Endothelial cell of umbilical vein (primary cell): ENCODE measurements at regions not wholly inside any gene's neighbourhood (a gene's known extent, or its start where the extent isn't known, plus 50 kb on each side); places are given as distances from the start of the nearest gene placed in this dataset.

Experiments used
- BruUV-seq: library from RNA; stranded (reverse); fragments of 400-500 nt; replicated peaks from 2 replicates; lab custom pipeline; 2021; lab: Mats Ljungman, UMichigan
- CTCF ChIA-PET: fragments of 300-600, 350-600 bp; sonication (Branson Sonifier 250); formaldehyde crosslinking; loops from one replicate; lab custom pipeline; 2021; ENCODE audit warnings: antibody characterized with exemption, inconsistent platforms; lab: Charles Lee
- POLR2A ChIA-PET: fragments of 300-600, 350-600 bp; sonication (Branson Sonifier 250); formaldehyde crosslinking; loops from one replicate; lab custom pipeline; 2021; ENCODE audit warnings: antibody characterized with exemption, inconsistent platforms; lab: Charles Lee
- DNase-seq: peaks from one replicate; pipeline ENCODE4 v3.0.0-alpha.2; 2011; ENCODE audit warnings: low read depth, low spot score
- FAIRE-seq: peaks from 2 replicates; lab custom pipeline; 2011; peaks lifted over from hg19 to GRCh38; lab: Jason Lieb, UNC
- H2AFZ ChIP-seq: 2 replicates; pipeline ENCODE4 v1.6.0; 2012; ENCODE audit warnings: low read depth, low read length, control low read depth, inconsistent platforms
- H3K27ac ChIP-seq: 2 replicates; pipeline ENCODE4 v1.5.1; 2011; ENCODE audit warnings: low read depth, mild to moderate bottlenecking, control low read depth, low read length, moderate library complexity; ENCODE audit not compliant: insufficient read depth
- H3K27me3 ChIP-seq, 2 experiments: 2 replicates each; pipeline versions ENCODE4 v1.6.0 to v1.6.1; 2011; ENCODE audit warnings: low read length in 2 of 2, mixed read lengths in 1 of 2; ENCODE audit not compliant: control insufficient read depth in 2 of 2, insufficient read depth in 2 of 2
- H3K36me3 ChIP-seq, 2 experiments: 2 replicates in 1 of 2; 3 replicates in 1 of 2; pipeline ENCODE4 v1.5.1; 2011; ENCODE audit warnings: low read length in 2 of 2, mild to moderate bottlenecking in 1 of 2, moderate library complexity in 1 of 2; ENCODE audit not compliant: control insufficient read depth in 2 of 2, insufficient read depth in 2 of 2; ENCODE audit errors: extremely low read depth in 1 of 2
- H3K4me1 ChIP-seq: 3 replicates; pipeline ENCODE4 v1.5.1; 2011; ENCODE audit warnings: mild to moderate bottlenecking, low read length; ENCODE audit not compliant: control insufficient read depth, insufficient read depth; ENCODE audit errors: extremely low read depth
- H3K4me2 ChIP-seq: 2 replicates; pipeline ENCODE4 v1.6.1; 2011; ENCODE audit warnings: low read length, control low read depth, mixed read lengths; ENCODE audit not compliant: insufficient read depth
- H3K4me3 ChIP-seq, 3 experiments: fragments of 200-600 bp in 1 of 3; sonication (generic), shearing (Covaris generic) in 1 of 3; replicated peaks in 1 of 3; 2 replicates each; pipeline ENCODE4 v1.5.1; 2011 to 2016; ENCODE audit warnings: control low read depth in 3 of 3, low read length in 3 of 3, mild to moderate bottlenecking in 2 of 3, inconsistent platforms in 1 of 3, low read depth in 1 of 3, moderate library complexity in 1 of 3; ENCODE audit not compliant: insufficient read depth in 1 of 3
- H3K79me2 ChIP-seq: 2 replicates; pipeline ENCODE4 v1.6.0; 2012; ENCODE audit warnings: low read length, inconsistent platforms; ENCODE audit not compliant: control insufficient read depth, insufficient read depth
- H3K9ac ChIP-seq: replicated peaks from 2 replicates; pipeline ENCODE3; 2011; ENCODE audit warnings: low read length, control low read depth; ENCODE audit not compliant: insufficient read depth; ENCODE audit errors: extremely low read depth
- H3K9me1 ChIP-seq: replicated peaks from 3 replicates; pipeline ENCODE4 v1.6.0; 2011; ENCODE audit warnings: mild to moderate bottlenecking, low read length; ENCODE audit not compliant: control insufficient read depth, insufficient read depth; ENCODE audit errors: extremely low read depth
- H3K9me3 ChIP-seq: replicated peaks from 2 replicates; pipeline ENCODE4 v1.5.1; 2012; ENCODE audit warnings: low read length, inconsistent platforms; ENCODE audit not compliant: control insufficient read depth, insufficient read depth
- H4K20me1 ChIP-seq: replicated peaks from 2 replicates; pipeline ENCODE3; 2011; ENCODE audit warnings: mild to moderate bottlenecking, low read length; ENCODE audit not compliant: control insufficient read depth, insufficient read depth; ENCODE audit errors: extremely low read depth
- CTCF ChIP-seq, 2 donors: IDR thresholded peaks; 1 replicate in 1 of 2; 2 replicates in 1 of 2; pipeline ENCODE4 v1.5.1; 2011; ENCODE audit warnings: low read length in 2 of 2, mild to moderate bottlenecking in 2 of 2, moderate library complexity in 2 of 2, control low read depth in 1 of 2, inconsistent platforms in 1 of 2, low read depth in 1 of 2; ENCODE audit not compliant: insufficient read depth in 1 of 2; ENCODE audit errors: extremely low read depth in 1 of 2
- EZH2 ChIP-seq: IDR thresholded peaks from 2 replicates; pipeline ENCODE4 v1.6.1; 2012; ENCODE audit warnings: borderline replicate concordance, low read depth, mild to moderate bottlenecking, moderate library complexity, low read length, inconsistent platforms; ENCODE audit not compliant: severe bottlenecking
- FOS ChIP-seq: IDR thresholded peaks from 2 replicates; pipeline ENCODE4 v1.6.1; 2011; ENCODE audit warnings: mild to moderate bottlenecking, low read length, moderate library complexity, borderline replicate concordance; ENCODE audit not compliant: insufficient read depth
- GATA2 ChIP-seq: IDR thresholded peaks from 2 replicates; pipeline ENCODE4 v1.7.0; 2011; ENCODE audit warnings: low read depth, mild to moderate bottlenecking, moderate library complexity, mixed read lengths, low read length; ENCODE audit not compliant: insufficient read length, insufficient read depth
- JUN ChIP-seq: IDR thresholded peaks from 2 replicates; pipeline ENCODE4 v1.6.1; 2011; ENCODE audit warnings: borderline replicate concordance, low read depth; ENCODE audit not compliant: insufficient read length, insufficient read depth
- MAX ChIP-seq: IDR thresholded peaks from 2 replicates; pipeline ENCODE4 v1.6.1; 2011; ENCODE audit not compliant: insufficient read depth, insufficient read length
- MYC ChIP-seq: IDR thresholded peaks from one replicate; pipeline ENCODE4 v1.6.1; 2011; ENCODE audit warnings: mild to moderate bottlenecking, low read depth, low read length
- POLR2A ChIP-seq: IDR thresholded peaks from 2 replicates; pipeline ENCODE4 v1.6.1; 2012; ENCODE audit warnings: low read depth, mild to moderate bottlenecking, control low read depth, low read length
- POLR2AphosphoS5 ChIP-seq: IDR thresholded peaks from 2 replicates; pipeline ENCODE4 v1.6.1; 2012; ENCODE audit warnings: low read depth, mild to moderate bottlenecking, control low read depth, low read length, moderate library complexity; ENCODE audit not compliant: insufficient read depth
- dilution Hi-C: fragments of 300-500 bp; cut with MboI; formaldehyde crosslinking; loops from one replicate; pipeline ENCODE4 v1.15.0; 2019; ENCODE audit warnings: low sequenced_read_pairs; ENCODE audit not compliant: extremely low pct_ligation_motif_present
- intact Hi-C: fragments of 100-400 bp; cut with micrococcal nuclease; formaldehyde crosslinking; loops from one replicate; pipeline ENCODE4 v1.10.0; 2022

- dilution Hi-C loops, result no loop called here
- intact Hi-C loops, result no loop called here
- no peak for TF ChIP-seq GATA2
- no peak for TF ChIP-seq CTCF (IDR thresholded peaks at IDR 0.05; ENCODE audit: extremely low read depth in 1 of 2, insufficient read depth in 1 of 2, low read depth in 1 of 2, low read length in 2 of 2)
- TF ChIP-seq MYC, result no peak
- TF ChIP-seq JUN, result no peak
- TF ChIP-seq EZH2, result no peak
- TF ChIP-seq POLR2AphosphoS5, result no peak
- no peak for TF ChIP-seq POLR2A
- TF ChIP-seq MAX, result no peak
- no peak for TF ChIP-seq FOS
- H3K4me1 ChIP-seq, result no peaks in the 10 kb centered on the region
- H3K4me3 ChIP-seq, result no peak overlapping the region
- no peaks in the 10 kb centered on the region for H3K9me1 ChIP-seq
- FAIRE-seq (no peak), DNase-seq (no peak)
- H3K27me3 ChIP-seq, result no peaks in the 10 kb centered on the region
- H3K4me2 ChIP-seq, result no peak overlapping the region
- ChIA-PET POLR2A (no interaction called here), CTCF (interaction anchor here (1.3 kb wide), 1 partner anchor 18 kb away, joined by 3 read pairs; no protein-coding TSS in a partner anchor)
- no peak overlapping the region for H3K27ac ChIP-seq
- no peak overlapping the region for H3K9ac ChIP-seq
- H3K36me3 ChIP-seq, result no peaks in the 10 kb centered on the region
- H2AFZ ChIP-seq, result no peak overlapping the region
- H4K20me1 ChIP-seq, result no peaks in the 10 kb centered on the region
- BruUV-seq, result no TSS peak
- no peaks in the 10 kb centered on the region for H3K79me2 ChIP-seq
- H3K9me3 ChIP-seq, result peaks cover 6% of the 10 kb centered on the region
Observed at GRCh38 chr6:63022631-63023030, 188.6 kb upstream of the FKBP1C start.
